HG03342 (cell line): ENCODE measurements at regions not wholly inside any gene's neighbourhood (a gene's known extent, or its start where the extent isn't known, plus 50 kb on each side); places are given as distances from the start of the nearest gene placed in this dataset.
"Not testable (repeated sequence)": the region's sequence is repeated elsewhere in the genome, so short reads cannot be mapped to it uniquely, and the experiment has no call there.

Experiments
- ATAC-seq: cut with Tn5 transposase; IDR thresholded peaks from one replicate; pipeline ENCODE4 v1.9.1; 2021; ENCODE audit warnings: mild to moderate bottlenecking, moderate library complexity; ENCODE audit not compliant: unreplicated experiment

DNA sequence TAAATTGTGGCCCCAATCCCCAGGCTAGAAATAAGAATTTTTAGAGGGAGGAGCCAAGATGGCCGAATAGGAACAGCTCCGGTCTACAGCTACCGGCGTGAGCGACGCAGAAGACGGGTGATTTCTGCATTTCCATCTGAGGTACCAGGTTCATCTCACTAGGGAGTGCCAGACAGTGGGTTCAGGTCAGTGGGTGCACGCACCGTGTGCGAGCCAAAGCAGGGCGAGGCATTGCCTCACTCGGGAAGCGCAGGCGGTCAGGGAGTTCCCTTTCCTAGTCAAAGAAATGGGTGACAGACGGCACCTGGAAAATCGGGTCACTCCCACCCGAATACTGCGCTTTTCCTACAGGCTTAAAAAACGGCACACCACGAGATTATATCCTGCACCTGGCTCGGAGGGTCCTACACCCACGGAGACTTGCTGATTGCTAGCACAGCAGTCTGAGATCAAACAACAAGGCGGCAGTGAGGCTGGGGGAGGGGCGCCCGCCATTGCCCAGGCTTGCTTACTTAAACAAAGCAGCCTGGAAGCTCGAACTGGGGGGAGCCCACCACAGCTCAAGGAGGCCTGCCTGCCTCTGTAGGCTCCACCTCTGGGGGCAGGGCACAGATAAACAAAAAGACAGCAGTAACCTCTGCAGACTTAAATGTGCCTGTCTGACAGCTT is 257.7 kb upstream of the MEIS1 start:
- not testable (repeated sequence) for ATAC-seq

DNA sequence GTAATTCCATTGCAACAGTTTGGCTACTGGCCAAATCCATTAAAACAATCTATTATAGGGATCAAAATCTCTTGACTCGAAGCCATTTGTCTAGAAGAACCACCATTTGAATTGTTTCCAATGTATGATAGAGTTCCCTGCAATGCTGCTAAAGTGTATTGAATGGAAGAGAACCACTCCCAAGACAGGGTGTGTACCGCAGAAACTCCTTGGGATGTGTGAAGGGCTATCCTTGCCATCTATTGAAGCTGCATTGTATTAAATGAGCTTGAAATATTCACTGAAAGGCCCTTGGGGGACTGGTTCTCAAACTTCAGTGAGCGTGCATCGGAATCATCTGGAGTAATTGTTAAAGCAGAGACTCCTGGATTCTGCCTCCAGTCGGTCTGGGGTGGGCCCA is 260.4 kb upstream of the MEIS1 start:
- no peak for ATAC-seq

DNA sequence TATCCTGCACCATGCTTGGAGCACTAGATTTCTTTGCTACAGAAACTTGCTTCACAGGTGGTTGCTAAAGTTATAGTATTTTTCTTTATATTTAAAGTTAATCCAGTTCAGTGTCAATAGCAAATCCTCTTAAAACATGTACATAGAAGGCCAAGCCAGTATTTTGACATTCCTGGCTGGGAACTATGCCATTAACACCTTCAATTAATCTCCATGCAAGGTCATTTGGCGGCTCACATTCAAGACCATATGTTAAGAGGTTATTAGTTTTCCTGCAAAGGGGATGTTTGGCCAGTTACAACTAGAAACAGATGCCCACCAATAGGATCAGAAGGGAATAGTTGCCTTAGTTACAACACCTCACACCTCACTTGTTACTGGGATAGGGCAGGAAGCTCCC is 261.3 kb upstream of the MEIS1 start:
- ATAC-seq = no peak

DNA sequence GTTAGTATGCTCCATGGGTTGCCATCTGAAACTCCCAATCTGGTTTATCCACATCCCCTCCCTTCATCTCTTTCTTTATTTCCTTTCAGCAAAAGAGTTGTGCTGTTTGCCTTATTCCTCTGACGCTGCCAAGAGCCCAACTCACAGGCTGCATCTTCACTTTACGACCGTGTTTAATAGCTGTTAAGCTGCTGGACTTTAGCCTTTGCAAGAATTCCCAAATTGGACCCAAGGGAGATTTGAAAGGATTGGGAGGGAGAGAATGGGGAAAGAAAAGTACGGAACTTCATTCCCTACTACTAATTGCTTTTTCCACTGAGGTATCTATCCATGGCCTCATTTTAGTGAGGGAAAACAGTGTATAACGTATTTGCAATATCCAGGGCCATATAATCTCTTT is 263.4 kb upstream of the MEIS1 start:
- ATAC-seq = no peak

DNA sequence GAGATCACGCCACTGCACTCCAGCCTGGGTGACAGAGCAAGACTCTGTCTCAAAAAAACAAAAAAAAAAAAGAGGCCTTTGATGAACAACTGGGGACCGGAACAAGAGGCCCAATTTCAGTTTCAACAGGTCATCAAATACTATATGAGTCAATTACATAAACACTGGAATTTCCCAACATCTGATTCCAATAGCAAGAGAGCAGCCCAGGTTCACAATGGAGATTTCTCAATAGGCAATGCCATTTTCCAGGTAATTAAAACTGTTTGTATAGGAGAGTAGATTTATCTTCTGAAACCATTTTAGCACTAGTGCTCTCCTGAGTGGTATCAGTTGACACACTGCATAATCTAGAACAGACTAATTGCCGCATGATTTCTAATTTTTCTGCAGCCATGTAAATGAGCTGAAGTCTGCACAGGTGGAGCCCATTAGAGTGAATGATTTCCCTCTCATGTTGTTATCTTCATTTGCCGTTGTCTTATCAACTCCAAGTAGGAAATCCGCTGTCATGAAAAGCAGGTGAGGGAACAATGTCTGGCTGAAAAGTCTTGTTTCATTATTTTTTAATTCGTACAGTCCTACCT is 264.1 kb upstream of the MEIS1 start:
- no peak for ATAC-seq

DNA sequence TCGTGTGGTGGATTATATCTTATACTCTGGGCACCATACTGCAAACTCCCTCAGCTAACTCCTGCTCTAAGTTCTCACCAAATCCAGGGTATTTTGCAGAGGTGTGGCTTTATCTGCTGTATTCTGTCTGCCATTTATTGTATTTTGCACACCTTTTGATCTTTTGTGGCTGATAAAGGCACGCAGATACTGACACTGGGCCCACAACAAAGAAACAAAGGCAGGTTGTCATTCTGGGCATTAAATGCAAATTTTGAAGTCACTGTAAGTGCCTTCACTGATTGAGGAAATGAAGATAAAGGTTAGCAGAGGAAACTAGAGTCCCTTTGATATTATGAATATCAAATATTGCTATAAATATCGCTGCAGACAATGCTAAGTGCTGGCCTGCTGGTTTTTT is 265.8 kb upstream of the MEIS1 start:
- no peak for ATAC-seq

DNA sequence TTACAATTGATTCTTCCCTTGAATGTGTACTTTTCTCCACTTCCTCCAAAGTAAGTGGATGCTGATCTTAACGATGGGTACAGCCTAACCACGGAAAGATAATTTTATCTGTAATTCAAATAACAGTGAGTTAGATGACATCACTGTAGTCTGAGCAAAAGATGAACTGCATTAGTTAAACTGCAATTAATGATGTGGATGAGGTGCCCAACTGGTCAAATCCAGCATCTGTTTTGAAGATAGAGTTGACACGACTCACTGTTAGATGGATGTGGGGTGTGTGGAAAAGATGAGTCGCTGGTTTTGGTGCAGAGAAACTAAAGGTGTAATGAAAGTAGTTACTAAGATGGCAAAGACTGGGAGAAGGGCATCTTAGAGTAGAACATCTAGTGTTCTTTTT is 270.5 kb upstream of the MEIS1 start:
- ATAC-seq = no peak

DNA sequence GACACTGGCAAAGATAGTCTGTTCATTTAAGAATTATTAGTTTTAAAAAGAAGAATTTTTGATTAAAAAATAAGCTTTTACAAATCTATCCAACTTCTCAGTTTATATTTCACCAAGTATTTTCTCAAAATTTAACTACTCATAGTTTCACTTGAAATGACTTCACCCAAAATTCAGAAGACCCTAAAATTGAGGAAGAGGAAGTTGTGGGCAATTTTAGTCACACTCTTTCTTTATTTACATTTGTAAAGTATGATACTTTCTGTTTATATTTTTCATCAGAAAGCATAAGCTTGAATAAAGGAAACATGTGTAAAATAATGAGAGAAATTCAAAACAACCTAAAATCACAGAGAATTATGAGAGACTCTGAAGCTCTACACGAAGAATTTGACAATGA is 278.8 kb upstream of the MEIS1 start:
- ATAC-seq = no peak

DNA sequence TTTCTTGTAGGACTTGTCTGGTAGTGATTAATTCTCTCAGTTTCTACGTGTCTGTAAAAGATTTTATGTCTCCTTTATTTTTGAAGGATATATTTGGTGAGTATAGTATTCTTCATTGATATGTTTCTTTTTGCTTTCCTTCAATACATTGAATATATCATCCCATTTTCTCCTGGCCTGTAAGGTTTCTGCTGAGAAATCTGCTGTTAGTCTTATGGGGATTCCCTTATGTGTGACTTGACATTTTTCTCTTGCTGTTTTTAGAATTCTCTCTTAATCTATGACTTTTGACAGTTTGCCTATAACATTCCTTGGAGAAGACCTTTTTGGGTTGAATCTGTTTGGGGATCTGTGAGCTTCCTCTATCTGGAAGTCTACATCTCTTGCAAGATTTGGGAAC is 281.0 kb upstream of the MEIS1 start:
- ATAC-seq = no peak

DNA sequence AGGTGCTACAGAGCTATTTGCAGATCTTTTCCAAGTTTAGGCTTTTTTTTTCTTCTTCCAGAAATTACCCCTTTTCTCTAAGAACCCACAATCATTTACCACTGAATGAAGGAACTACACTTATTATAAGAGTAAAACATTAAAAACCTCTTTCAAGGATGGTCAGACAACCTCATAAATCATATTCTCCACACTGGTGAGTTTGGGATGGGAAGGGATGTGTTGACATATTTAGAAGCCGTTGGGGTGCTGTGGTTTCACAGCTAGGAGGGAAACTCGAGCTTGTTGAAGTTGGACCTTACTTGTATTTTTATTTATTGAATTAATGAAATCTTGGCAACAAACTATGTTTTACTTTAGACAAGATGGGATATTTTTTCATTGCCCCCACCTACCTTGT is 289.4 kb upstream of the MEIS1 start:
- no peak for ATAC-seq

DNA sequence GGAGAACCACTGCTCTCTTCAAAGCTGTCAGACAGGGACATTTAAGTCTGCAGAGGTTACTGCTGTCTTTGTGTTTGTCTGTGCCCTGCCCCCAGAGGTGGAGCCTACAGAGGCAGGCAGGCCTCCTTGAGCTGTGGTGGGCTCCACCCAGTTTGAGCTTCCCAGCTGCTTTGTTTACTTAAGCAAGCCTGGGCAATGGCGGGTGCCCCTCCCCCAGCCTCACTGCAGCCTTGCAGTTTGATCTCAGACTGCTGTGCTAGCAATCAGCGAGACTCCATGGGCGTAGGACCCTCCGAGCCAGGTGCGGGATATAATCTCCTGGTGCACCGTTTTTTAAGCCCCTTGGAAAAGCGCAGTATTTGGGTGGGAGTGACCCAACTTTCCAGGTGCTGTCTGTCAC is 290.6 kb upstream of the MEIS1 start:
- ATAC-seq = not testable (repeated sequence)

DNA sequence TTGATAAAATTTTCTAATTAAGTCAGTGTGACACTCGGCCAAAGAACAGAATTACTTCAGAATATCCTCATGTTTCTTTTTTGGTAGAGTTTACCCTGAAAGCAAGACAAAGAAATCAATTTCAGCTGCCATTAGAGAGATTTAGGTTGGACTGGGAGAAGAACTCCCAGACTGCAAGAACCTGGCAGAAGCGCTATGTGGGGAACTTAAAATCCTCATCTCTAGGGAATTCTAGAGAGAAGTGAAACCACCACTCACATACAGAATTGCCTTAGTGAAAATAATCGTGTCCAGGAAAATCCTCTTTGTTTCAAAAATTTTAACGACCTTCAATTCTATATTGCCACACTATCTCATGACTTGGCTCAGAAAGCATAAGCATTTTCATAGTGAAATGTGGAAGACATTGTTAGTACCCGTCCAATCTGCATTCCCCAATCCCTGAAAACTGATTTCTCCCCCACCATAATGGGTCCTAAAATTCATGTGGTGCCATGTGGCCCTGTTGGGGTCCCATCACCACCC is 297.3 kb upstream of the MEIS1 start:
- ATAC-seq = no peak

DNA sequence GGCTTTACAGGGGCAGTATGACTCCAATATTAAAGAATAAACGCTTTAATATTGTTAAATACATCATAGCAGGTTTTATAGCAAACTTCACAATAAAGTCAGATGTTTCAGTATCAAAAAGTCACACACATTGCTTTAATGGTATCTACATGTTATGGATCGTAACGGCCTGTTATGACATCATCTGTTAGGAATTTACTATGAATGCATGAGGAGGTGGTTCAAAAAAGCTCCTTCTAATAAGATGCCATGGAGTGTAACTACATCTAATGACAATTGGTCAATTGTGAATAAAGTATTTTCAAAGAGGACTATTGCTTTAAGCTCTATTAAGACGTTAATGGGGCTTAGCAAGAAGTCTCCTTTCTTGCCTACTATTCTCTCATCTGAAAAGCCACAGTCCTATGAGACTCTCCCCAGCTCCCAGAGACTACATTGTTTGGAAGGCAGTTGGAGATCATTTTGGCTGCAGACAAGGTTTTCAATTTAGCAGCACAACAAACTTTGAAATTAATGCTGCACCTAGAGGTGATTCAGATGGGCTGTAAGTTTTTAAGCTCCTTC is 300.7 kb upstream of the MEIS1 start:
- no peak for ATAC-seq

DNA sequence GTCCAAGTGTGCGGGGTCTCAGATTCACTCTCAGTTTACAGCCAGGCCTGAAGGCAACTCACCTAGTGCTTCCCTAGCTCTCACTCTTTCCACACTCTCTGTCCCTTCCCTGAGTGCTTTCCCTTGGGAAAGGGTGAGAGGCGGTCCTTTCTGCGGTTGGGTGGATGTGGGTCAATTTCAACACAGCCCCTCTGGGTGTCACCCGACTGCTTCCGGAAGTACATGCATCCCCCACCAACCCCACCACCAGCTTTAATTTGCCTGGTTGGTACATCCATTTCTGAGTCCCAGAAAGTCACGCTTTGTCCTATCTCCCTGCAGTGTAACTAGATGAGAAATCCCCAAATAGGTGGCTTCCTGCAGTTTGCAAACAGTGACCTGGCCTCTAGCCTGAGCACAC is 307.3 kb upstream of the MEIS1 start:
- ATAC-seq = no peak

DNA sequence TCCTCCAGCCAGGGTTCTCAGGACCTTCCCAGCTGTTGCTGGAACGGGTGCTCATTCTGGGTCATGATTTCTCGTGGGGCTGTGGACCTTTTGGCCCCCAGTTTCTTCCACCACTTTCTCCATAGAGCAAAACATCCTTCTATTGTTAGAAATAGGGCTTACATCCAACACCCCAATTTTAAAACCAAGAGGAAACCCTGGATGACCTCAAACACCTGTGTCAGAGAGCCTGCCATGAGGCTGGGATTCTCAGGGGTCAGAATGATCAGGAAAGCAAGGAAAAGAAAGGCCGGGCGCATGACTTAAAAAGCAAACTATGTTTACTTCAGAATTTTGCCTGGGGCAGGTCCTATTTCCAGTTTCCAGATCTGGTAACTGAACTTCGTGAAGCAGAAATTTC is 307.9 kb upstream of the MEIS1 start:
- ATAC-seq = no peak

DNA sequence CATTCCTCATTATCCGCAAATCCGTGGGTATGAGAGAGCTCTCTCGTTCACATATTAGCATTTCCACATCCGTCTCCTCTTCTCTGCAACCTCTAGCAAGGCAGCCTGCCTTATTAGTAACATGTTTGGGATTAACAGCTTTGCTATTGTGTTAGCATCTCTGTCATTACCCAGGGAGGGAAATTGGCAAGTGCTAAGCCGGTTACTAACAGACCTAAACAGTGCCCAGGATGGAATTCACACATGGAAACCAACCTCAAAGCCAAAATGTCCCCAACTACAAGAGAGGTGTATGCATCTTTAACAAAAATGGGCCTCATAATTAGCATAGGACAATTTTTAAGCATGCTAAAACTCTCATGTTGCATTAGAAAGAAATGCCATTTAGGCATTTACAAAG is 309.0 kb upstream of the MEIS1 start:
- ATAC-seq = no peak

DNA sequence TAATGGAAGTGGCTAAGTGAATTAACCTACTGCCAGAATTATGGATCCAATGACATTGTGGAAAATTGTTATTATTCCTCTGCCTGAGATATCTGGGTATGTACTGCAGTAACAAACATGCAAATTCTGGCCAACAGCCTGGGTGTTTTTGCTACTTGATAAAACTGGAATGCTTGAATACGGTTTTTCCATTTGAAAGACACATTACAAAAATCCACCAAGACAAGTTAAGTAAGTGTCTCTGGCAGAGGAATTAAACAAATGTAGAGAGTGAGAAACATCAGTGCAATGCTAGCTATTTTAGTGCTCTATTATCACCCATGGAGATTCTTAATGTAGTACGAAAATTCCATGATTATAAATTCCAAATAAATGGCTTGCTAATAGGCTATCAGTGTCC is 312.4 kb upstream of the MEIS1 start:
- no peak for ATAC-seq

DNA sequence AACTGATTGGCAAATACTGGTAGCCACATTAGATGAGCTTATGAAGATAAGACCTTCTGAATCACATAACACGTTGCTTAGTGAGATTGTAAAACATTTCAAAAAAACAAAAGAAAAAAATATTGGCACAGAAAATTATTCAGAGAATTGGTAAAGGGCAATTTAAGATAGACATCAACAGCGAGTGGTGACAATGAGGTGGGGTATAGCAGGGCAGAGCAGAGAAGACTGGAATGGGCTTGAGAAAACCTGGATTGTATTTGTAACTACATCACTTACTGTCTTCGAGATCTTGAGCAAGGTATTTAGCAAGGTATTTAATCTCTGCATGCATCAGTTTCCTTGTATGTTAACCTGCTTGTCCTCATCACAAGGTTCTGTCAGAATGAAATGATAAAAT is 313.0 kb upstream of the MEIS1 start:
- ATAC-seq = no peak

DNA sequence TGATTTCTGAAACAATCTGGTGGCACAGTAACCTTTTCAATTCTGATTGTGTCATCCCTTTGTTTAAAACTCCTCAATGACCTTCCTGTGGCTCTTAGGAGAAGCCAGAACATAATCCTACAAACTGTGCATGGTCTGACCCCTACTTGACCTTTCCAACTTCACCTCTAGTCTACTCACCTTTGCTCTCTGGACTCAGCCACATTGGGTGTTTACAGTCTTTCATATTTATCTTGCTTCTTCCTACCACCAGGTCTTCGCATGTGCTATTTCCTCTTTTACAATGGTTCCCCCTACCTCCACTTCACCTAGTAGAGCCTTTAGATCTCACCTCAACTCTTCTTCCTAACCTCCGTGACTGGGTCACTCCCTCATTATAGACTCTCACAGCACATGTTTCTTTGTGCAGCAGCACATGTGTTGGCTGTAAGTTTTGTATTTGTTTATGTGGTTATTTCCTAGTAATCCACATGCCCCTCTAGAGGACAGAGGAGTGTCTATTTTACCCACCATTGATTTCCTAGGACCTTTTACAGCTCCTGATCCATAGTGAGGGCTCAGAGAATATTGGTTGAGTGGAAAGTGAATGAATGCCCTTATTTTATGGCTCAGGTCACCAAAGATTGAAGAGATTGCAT is 320.8 kb upstream of the MEIS1 start:
- no peak for ATAC-seq

DNA sequence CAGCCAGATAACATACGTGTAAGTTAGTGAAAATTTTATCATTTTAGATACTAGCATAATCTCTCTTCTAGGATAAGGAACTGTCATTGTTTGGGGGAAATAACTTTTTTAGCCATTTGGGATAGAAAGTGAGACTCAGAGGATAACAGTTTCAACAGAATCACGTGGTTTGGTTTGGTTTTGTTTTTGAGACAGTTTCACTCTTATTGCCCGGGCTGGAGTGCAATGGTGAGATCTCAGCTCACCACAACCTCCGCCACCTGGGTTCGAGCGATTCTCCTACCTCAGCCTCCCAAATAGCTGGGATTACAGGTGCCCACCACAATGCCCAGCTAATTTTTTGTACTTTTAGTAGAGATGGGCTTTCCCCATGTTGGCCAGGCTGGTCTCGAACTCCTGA is 323.2 kb upstream of the MEIS1 start:
- no peak for ATAC-seq

DNA sequence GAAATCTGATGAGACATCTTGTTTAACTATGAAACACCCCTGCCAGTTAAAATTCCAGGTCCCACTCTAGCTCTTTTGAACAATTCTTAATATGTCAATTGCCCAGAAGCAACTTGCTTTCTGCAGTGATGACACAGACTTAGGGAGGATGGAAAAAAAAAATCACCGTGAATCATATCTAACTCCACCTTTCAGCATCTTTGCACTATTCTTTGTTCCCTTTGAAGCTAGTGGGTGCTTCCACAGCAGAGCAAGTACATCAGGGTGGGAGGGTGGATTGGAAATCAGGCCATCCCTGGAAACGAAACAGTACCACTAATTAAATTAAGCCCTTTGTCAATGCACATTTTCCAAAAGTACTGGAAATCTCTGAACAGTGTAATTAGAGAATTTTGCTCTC is 324.3 kb upstream of the MEIS1 start:
- ATAC-seq = no peak

DNA sequence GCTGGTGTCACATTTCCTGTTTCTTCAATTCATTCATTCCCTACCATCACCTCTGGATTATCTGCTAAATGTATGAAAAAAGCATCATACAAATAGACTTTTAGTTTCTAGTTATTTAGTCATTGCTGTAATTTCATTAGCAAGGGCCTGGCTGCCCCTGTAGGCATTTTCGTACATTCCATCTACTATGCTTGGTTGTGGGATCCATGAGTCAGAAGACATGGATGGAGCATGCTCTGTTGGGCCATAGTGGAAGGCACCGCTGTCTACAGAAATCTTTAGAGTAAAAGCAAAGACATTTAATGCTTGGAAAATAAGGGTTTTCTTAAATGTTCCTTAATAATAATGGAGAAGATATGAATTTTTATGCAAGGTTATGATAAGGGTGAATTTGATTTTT is 324.8 kb upstream of the MEIS1 start:
- ATAC-seq = no peak
